Esophagus squamous epithelium (tissue), 5 donors: ENCODE measurements at regions not wholly inside any gene's neighbourhood (a gene's known extent, or its start where the extent isn't known, plus 50 kb on each side); places are given as distances from the start of the nearest gene placed in this dataset.

Source experiments
- DNase-seq: peaks from one replicate; lab custom pipeline; 2025; lab: John Stamatoyannopoulos, UW
- H3K27ac ChIP-seq, 4 donors: fragments of 200-600 bp; sonication (generic); one replicate each; pipeline ENCODE4 v1.5.1; 2016 to 2019; ENCODE audit warnings: mild to moderate bottlenecking in 1 of 4
- H3K27me3 ChIP-seq, 4 donors: fragments of 200-600 bp; sonication (generic); 1 replicate in 3 of 4; 2 replicates in 1 of 4; pipeline versions ENCODE4 v1.5.1 to v1.6.0; 2017 to 2021; ENCODE audit warnings: antibody characterized with exemption in 1 of 4
- H3K36me3 ChIP-seq, 3 donors: fragments of 200-600 bp; sonication (generic); one replicate each; pipeline ENCODE4 v1.5.1; 2016 to 2019
- H3K4me1 ChIP-seq, 3 donors: fragments of 200-600 bp; sonication (generic); one replicate each; pipeline ENCODE4 v1.5.1; 2017 to 2019
- H3K4me3 ChIP-seq, 4 donors: fragments of 200-600 bp; sonication (generic); 1 replicate in 3 of 4; 2 replicates in 1 of 4; pipeline ENCODE4 v1.5.1; 2016 to 2019; ENCODE audit warnings: mild to moderate bottlenecking in 2 of 4, moderate library complexity in 1 of 4
- H3K9me3 ChIP-seq, 3 donors: fragments of 200-600 bp; sonication (generic); one replicate each; pipeline ENCODE4 v1.5.1; 2016 to 2019
- POLR2A ChIP-seq, 4 donors: fragments of 450-650 bp; IDR thresholded peaks; one replicate each; pipeline ENCODE4 v1.6.1; 2017; ENCODE audit warnings: antibody characterized with exemption in 4 of 4, mild to moderate bottlenecking in 4 of 4, moderate library complexity in 3 of 4
- WGBS, 2 donors: methylation state at CpG; one replicate each; pipeline ENCODE4 v1.1.5; 2018; 5-methylcytosine and 5-hydroxymethylcytosine counted together
- intact Hi-C: fragments of 100-400 bp; cut with DNase I; formaldehyde crosslinking; loops from one replicate; pipeline ENCODE4 v1.15.0; 2022
- TF ChIP-seq, protein P1 (sequence below), 6 experiments: fragments of 450-650 bp in 4 of 6; fragments of 200-600 bp in 2 of 6; sonication (generic) in 2 of 6; IDR thresholded peaks; one replicate each; pipeline ENCODE4 v1.5.1; 2016 to 2019; ENCODE audit warnings: antibody characterized with exemption in 6 of 6, mild to moderate bottlenecking in 4 of 6, moderate library complexity in 4 of 6
- donor health status: DM: yes; HTN: yes; CAD: no.

DNA sequence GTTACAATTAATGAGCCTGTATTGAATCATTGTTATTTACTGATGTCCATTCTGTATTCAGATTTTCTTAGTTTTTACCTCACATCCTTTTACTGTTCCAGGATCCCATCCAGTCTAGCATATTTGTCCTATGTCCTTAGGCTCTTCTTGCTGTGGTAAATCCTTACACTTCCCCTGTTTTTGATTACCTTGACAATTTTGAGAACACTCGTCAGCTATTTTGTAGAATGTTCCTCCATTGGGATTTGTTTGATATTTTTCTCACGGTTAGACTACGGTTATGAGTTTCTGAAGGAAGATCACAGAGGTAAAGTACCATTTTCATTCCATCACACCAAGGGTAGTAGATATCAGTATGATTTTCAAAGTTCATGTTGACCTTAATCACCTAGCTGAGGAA is 202.3 kb downstream of the AKAIN1 start:
- intact Hi-C loops = no loop called here
- H3K36me3 ChIP-seq = no peaks in the 10 kb centered on the region
- no peaks in the 10 kb centered on the region for H3K4me1 ChIP-seq
- no peak for DNase-seq
- H3K27me3 ChIP-seq = no peaks in the 10 kb centered on the region
- 92 to 94% methylated on average over 3 of the region's 3 CpGs for WGBS, 2 donors
- H3K9me3 ChIP-seq = peaks cover 0 to 18% (median 0%) of the 10 kb centered on the region in 3 donors
- no peak overlapping the region for H3K27ac ChIP-seq
- no peak overlapping the region for H3K4me3 ChIP-seq
- TF ChIP-seq POLR2A (IDR thresholded peaks at IDR 0.05) = no peak
- TF ChIP-seq, protein P1, sequence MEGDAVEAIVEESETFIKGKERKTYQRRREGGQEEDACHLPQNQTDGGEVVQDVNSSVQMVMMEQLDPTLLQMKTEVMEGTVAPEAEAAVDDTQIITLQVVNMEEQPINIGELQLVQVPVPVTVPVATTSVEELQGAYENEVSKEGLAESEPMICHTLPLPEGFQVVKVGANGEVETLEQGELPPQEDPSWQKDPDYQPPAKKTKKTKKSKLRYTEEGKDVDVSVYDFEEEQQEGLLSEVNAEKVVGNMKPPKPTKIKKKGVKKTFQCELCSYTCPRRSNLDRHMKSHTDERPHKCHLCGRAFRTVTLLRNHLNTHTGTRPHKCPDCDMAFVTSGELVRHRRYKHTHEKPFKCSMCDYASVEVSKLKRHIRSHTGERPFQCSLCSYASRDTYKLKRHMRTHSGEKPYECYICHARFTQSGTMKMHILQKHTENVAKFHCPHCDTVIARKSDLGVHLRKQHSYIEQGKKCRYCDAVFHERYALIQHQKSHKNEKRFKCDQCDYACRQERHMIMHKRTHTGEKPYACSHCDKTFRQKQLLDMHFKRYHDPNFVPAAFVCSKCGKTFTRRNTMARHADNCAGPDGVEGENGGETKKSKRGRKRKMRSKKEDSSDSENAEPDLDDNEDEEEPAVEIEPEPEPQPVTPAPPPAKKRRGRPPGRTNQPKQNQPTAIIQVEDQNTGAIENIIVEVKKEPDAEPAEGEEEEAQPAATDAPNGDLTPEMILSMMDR (IDR thresholded peaks at IDR 0.05) = no peak

- Histone ChIP-seq H3K4me3 (no peak overlapping the region), H3K27me3 (no peaks in the 10 kb centered on the region), H3K4me1 (no peaks in the 10 kb centered on the region), H3K36me3 (no peaks in the 10 kb centered on the region), H3K9me3 (peaks cover 0 to 11% (median 0%) of the 10 kb centered on the region in 3 donors), H3K27ac (no peak overlapping the region)
- 50 to 83% methylated on average over 4 to 5 of the region's 10 CpGs for WGBS, 2 donors
- no peak for DNase-seq
- TF ChIP-seq, protein P1 (IDR thresholded peaks at IDR 0.05) = no peak
- TF ChIP-seq POLR2A (IDR thresholded peaks at IDR 0.05) = no peak
- intact Hi-C loops = no loop called here
Observed at GRCh38 chr18:4987452-4988405, 209.3 kb downstream of the AKAIN1 start.

DNA sequence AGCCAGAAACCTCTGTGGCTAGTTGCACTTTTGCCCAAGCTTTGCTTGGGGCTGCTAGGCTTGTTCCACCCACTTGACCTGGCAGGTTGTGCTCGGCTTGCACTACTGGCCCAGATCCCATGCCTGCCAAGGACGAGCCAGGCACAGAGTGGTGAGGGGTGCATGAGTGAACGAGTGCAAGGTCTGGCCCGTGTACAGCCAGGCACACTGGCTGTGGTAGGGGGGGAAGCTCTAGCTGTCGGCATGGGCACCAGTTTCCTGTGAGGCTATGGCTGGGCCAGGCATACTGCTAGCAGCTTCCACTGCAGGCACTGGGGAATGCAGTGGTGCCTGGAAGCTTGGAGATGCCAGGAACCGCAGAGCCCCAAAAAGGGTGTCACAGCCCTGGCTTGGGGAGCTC is 210.4 kb downstream of the AKAIN1 start:
- Histone ChIP-seq H3K9me3 (peaks cover 0 to under 1% (median 0%) of the 10 kb centered on the region in 3 donors), H3K27ac (no peak overlapping the region), H3K4me3 (no peak overlapping the region), H3K27me3 (no peaks in the 10 kb centered on the region), H3K4me1 (no peaks in the 10 kb centered on the region), H3K36me3 (no peaks in the 10 kb centered on the region)
- no peak for TF ChIP-seq POLR2A (IDR thresholded peaks at IDR 0.05)
- TF ChIP-seq, protein P1 (IDR thresholded peaks at IDR 0.05) = no peak
- intact Hi-C loops = no loop called here
- DNase-seq = no peak
- WGBS, 2 donors = 72% methylated on average over 4 of the region's 6 CpGs; no CpG with 5 or more reads in 1 of the 2 donors

- peaks cover 0 to 5% (median 0%) of the 10 kb centered on the region in 3 donors for H3K9me3 ChIP-seq
Observed at GRCh38 chr18:4986066-4986465, 211.0 kb downstream of the AKAIN1 start.

More at GRCh38 chr18:4986066-4986465, 211.0 kb downstream of the AKAIN1 start:
- H3K27ac ChIP-seq = no peak overlapping the region
- DNase-seq = no peak
- intact Hi-C loops = no loop called here
- H3K36me3 ChIP-seq = no peaks in the 10 kb centered on the region
- H3K4me1 ChIP-seq = no peaks in the 10 kb centered on the region
- no peaks in the 10 kb centered on the region for H3K27me3 ChIP-seq
- TF ChIP-seq POLR2A (IDR thresholded peaks at IDR 0.05) = no peak
- TF ChIP-seq, protein P1 (IDR thresholded peaks at IDR 0.05) = no peak
- no peak overlapping the region for H3K4me3 ChIP-seq
